A673 (cell line): ENCODE measurements at regions not wholly inside any gene's neighbourhood (a gene's known extent, or its start where the extent isn't known, plus 50 kb on each side); places are given as distances from the start of the nearest gene placed in this dataset.
"Not testable (repeated sequence)": the region's sequence is repeated elsewhere in the genome, so short reads cannot be mapped to it uniquely, and the experiment has no call there.

Source experiments
- BruUV-seq: library from RNA; stranded (reverse); fragments of 400-500 nt; replicated peaks from 2 replicates; lab custom pipeline; 2021; lab: Mats Ljungman, UMichigan
- CTCF ChIA-PET: fragments of 300-600 bp; sonication (Branson Sonifier 250); formaldehyde crosslinking; loops from one replicate; lab custom pipeline; 2022; ENCODE audit warnings: antibody characterized with exemption; lab: Charles Lee
- POLR2A ChIA-PET: fragments of 300-600 bp; sonication (Branson Sonifier 250); formaldehyde crosslinking; loops from one replicate; lab custom pipeline; 2022; ENCODE audit warnings: antibody characterized with exemption; ENCODE audit not compliant: low non-redundant PET; lab: Charles Lee
- DNase-seq: peaks from one replicate; pipeline ENCODE4 v3.0.0-alpha.2; 2015; ENCODE audit warnings: low spot score
- H3K27ac ChIP-seq: fragments of 200-600 bp; sonication (generic); 2 replicates; pipeline ENCODE4 v1.5.1; 2016; ENCODE audit warnings: mixed run types, low read depth, mild to moderate bottlenecking, mixed read lengths, antibody characterized with exemption, low read length; ENCODE audit not compliant: poor library complexity, severe bottlenecking
- H3K27me3 ChIP-seq: fragments of 200-600 bp; sonication (generic); replicated peaks from 2 replicates; pipeline ENCODE4 v1.6.1; 2017; ENCODE audit warnings: mixed run types, low read depth, mild to moderate bottlenecking, mixed read lengths, antibody characterized with exemption, low read length; ENCODE audit not compliant: insufficient read depth, poor library complexity
- H3K36me3 ChIP-seq: fragments of 200-600 bp; sonication (generic); 2 replicates; pipeline ENCODE4 v1.6.1; 2016; ENCODE audit warnings: mixed run types, mild to moderate bottlenecking, mixed read lengths, antibody characterized with exemption, low read length; ENCODE audit not compliant: insufficient read depth, poor library complexity, severe bottlenecking
- H3K4me1 ChIP-seq: fragments of 200-600 bp; sonication (generic); 2 replicates; pipeline ENCODE4 v1.6.1; 2017; ENCODE audit warnings: mixed run types, mild to moderate bottlenecking, mixed read lengths, antibody characterized with exemption, low read length; ENCODE audit not compliant: insufficient read depth, poor library complexity, severe bottlenecking
- H3K4me3 ChIP-seq: fragments of 200-600 bp; sonication (generic); 2 replicates; pipeline ENCODE4 v1.5.1; 2016; ENCODE audit warnings: low read depth, mixed run types, mild to moderate bottlenecking, mixed read lengths, low read length; ENCODE audit not compliant: poor library complexity, severe bottlenecking
- H3K9me3 ChIP-seq: fragments of 200-600 bp; sonication (generic); 2 replicates; pipeline ENCODE4 v1.6.1; 2016; ENCODE audit warnings: mixed run types, low read depth, mild to moderate bottlenecking, mixed read lengths, antibody characterized with exemption, low read length; ENCODE audit not compliant: poor library complexity, severe bottlenecking
- EZH2 ChIP-seq: fragments of 200-600 bp; sonication (generic); IDR thresholded peaks from 2 replicates; pipeline ENCODE4 v1.6.1; 2017; ENCODE audit warnings: borderline replicate concordance, low read depth, mild to moderate bottlenecking, mixed read lengths, antibody characterized with exemption, low read length; ENCODE audit not compliant: poor library complexity, severe bottlenecking
- intact Hi-C: fragments of 100-400 bp; cut with micrococcal nuclease; formaldehyde crosslinking; loops from one replicate; pipeline ENCODE4 v1.10.0; 2022; ENCODE audit not compliant: unreplicated experiment
- TF ChIP-seq, protein P1 (sequence below): fragments of 300-800, 200-600 bp; sonication (generic); conservative IDR thresholded peaks from 2 replicates; pipeline ENCODE4 v1.5.1; 2017; ENCODE audit warnings: low read depth, mild to moderate bottlenecking, antibody characterized with exemption, low read length, moderate library complexity, mixed read lengths

DNA sequence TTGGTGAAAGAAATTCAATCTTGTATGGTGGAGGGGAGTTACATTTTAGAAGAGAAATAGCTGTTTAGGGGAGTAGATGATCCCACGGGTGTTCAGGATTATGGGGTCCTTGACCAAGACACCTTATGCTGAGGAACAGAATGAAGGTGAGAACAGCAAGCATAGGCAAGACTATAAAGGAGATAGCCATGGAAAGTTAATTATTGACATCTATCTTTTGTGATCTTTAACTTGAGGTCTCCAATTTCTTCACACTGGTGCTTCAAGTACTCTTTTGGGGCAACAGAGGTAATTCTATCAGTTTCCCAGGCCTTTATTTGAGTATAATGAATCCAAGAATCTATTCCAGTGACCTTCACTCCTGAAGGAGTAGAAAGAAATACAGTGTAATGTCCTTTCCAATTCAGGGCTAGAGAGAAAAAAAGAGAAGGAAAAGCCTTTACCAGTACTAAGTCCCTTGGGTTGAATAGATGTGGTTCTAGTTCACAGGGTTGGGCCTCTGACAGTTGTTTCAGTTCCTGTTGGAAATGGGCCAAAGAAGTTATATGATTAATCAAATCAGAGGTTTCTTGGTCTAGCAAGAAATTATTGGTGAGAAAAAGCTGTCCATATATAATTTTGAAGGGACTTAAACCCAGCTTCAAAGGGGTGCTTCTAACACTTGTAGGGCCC is 2104.1 kb upstream of the ACO1 start:
- DNase-seq, result no peak
- intact Hi-C loops, result no loop called here
- ChIA-PET POLR2A (no interaction called here), CTCF (no interaction called here)
- Histone ChIP-seq H3K9me3 (no peaks in the 10 kb centered on the region), H3K4me1 (no peaks in the 10 kb centered on the region), H3K27me3 (no peaks in the 10 kb centered on the region), H3K36me3 (no peaks in the 10 kb centered on the region), H3K4me3 (no peak overlapping the region), H3K27ac (no peak overlapping the region)
- no peak for TF ChIP-seq EZH2
- TF ChIP-seq, protein P1, sequence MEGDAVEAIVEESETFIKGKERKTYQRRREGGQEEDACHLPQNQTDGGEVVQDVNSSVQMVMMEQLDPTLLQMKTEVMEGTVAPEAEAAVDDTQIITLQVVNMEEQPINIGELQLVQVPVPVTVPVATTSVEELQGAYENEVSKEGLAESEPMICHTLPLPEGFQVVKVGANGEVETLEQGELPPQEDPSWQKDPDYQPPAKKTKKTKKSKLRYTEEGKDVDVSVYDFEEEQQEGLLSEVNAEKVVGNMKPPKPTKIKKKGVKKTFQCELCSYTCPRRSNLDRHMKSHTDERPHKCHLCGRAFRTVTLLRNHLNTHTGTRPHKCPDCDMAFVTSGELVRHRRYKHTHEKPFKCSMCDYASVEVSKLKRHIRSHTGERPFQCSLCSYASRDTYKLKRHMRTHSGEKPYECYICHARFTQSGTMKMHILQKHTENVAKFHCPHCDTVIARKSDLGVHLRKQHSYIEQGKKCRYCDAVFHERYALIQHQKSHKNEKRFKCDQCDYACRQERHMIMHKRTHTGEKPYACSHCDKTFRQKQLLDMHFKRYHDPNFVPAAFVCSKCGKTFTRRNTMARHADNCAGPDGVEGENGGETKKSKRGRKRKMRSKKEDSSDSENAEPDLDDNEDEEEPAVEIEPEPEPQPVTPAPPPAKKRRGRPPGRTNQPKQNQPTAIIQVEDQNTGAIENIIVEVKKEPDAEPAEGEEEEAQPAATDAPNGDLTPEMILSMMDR, result no peak
- BruUV-seq, result no TSS peak

DNA sequence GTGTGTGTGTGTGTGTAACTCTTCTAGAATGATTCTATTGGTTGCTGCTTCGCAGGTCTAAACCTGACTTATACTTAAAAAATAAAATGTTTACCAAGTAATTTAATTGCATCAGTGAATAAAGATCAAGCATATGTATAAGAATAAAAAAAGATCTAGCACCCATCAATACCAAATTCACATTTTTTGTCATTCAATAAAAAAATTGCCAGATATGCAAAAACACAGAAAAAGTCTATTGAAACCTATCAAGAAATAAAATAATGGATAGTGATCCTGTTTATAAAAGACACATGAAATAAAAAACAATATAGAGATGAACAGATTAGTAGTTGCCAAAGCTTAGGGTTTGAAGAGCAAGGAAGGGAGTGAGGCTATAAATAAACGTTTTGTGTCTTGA is 2095.0 kb upstream of the ACO1 start:
- no TSS peak for BruUV-seq
- ChIA-PET POLR2A (no interaction called here), CTCF (no interaction called here)
- Histone ChIP-seq H3K27ac (no peak overlapping the region), H3K27me3 (no peaks in the 10 kb centered on the region), H3K36me3 (no peaks in the 10 kb centered on the region), H3K4me3 (no peak overlapping the region), H3K9me3 (no peaks in the 10 kb centered on the region), H3K4me1 (no peaks in the 10 kb centered on the region)
- no peak for DNase-seq
- intact Hi-C loops, result no loop called here
- no peak for TF ChIP-seq EZH2
- TF ChIP-seq, protein P1, result no peak

DNA sequence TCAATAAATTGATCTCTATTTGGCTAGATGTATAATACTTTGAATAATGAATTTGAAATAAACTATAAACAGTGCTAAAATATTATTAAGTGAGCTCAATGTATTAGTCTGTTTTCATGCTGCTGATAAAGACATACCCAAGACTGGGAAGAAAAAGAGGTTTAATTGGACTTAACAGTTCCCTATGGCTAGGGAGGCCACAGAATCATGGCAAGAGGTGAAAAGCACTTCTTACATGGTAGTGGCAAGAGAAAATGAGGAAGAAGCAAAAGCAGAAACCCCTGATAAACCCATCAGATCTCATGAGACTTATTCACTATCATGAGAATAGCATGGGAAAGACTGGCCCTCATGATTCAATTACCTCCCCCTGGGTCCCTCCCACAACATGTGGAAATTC is 2092.4 kb upstream of the ACO1 start:
- H3K4me1 ChIP-seq, H3K9me3 ChIP-seq, H3K36me3 ChIP-seq, BruUV-seq, H3K27ac ChIP-seq, H3K4me3 ChIP-seq, intact Hi-C loops, DNase-seq, H3K27me3 ChIP-seq, CTCF ChIA-PET, POLR2A ChIA-PET: not testable (repeated sequence)

DNA sequence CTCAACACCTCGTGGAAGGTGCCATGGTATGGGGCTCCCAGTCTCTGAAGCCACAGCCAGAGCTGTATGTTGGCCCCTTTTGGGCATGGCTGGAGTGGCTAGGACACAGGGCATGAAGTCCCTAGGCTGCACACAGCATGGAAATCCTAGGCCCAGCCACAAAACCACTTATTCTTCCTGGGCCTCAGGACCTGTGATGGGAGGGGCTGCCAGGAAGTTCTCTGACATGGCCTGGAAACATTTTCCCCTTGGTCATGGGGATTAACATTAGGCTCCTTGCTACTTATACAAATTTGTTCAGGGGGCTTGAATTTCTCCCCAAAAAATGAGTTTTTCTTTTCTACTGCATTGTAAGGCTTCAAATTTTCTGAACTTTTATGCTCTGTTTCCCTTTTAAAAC is 2091.2 kb upstream of the ACO1 start:
- Histone ChIP-seq H3K27ac (no peak overlapping the region), H3K36me3 (no peaks in the 10 kb centered on the region), H3K27me3 (no peaks in the 10 kb centered on the region), H3K9me3 (no peaks in the 10 kb centered on the region), H3K4me1 (no peaks in the 10 kb centered on the region), H3K4me3 (no peak overlapping the region)
- intact Hi-C loops, result no loop called here
- ChIA-PET CTCF (no interaction called here), POLR2A (no interaction called here)
- TF ChIP-seq, protein P1, result no peak
- BruUV-seq, result no TSS peak
- no peak for DNase-seq
